ENCODE measurements at regions not wholly inside any gene's neighbourhood (a gene's known extent, or its start where the extent isn't known, plus 50 kb on each side); places are given as distances from the start of the nearest gene placed in this dataset.

- TF ChIP-seq CTCF (conservative IDR thresholded peaks at IDR 0.05; ENCODE audit: low read length) (no peak), EZH2phosphoT487 (IDR thresholded peaks at IDR 0.05; ENCODE audit: borderline replicate concordance, low read depth, low read length) (no peak)
Measured at GRCh38 chr12:114611145-114612018, 72.6 kb downstream of the TBX3 start.
